ENCODE measurements at regions not wholly inside any gene's neighbourhood (a gene's known extent, or its start where the extent isn't known, plus 50 kb on each side); places are given as distances from the start of the nearest gene placed in this dataset.
A peak's percentile ranks its signal among the peaks of the same experiment; 100 is the strongest.
"Not testable (repeated sequence)": the region's sequence is repeated elsewhere in the genome, so short reads cannot be mapped to it uniquely, and the experiment has no call there.

- DNase-seq (ENCODE audit: low spot score), result no peak
Measured at GRCh38 chr6:113755449-113756289, 101.5 kb upstream of the MARCKS start.

DNA sequence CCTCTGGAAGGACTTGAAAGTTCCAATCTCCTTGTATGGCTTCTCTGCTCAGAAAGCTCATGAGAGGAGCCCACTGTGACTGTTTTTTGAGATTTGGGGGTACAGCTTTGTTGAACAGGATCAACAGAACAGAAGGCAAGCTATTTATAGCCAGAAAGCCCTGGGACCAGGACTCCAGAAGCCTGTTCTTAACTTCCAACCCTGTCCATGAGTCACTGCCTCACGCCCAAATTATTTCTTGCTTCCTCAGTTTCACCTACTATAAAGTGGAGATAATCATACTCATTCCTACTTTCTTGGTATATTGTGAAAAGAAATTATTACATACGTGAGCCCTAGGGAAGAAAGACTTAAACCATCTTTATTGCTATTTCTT lies 100.9 kb upstream of the MARCKS start:
- no peak for DNase-seq (ENCODE audit: low spot score)

DNA sequence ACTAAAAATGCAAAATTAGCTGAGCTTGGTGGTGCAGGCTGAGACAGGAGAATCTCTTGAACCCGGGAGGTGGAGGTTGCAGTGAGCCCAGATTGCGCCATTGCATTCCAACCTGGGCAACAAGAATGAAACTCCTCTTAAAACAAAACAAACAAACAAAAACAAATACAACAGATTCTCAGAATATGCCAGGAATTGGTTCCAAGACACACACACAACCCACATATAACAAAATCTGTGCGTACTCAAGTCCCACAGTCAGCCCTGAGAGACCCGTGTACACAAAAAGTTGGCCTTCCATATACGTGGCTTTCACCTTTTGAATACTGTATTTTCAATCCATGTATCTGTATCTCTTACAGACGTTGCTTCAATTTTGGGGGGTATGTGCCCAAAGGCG lies 98.9 kb upstream of the MARCKS start:
- no peak for DNase-seq (ENCODE audit: low spot score)

- no peak for DNase-seq (ENCODE audit: low spot score)
Measured at GRCh38 chr6:113758826-113759574, 98.1 kb upstream of the MARCKS start.

DNA sequence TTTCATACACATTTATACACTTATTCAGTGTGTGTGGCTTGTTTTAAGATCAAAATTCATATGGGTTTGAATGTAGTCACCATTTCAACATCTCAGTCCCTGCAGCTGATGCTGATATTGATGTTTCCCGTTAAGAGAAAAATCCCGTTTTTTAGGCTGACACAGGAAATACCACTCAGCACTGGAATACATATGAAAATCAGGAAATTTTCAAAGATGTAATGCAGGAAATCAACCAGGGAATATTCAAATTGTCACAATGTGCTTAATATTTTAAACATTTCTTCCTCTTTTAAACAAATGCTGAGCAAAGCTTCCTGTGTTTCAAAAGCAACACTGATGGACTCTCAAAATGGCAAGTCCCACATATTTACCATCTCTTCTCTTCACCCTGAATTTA lies 94.5 kb upstream of the MARCKS start:
- no peak for DNase-seq (ENCODE audit: low spot score)

DNA sequence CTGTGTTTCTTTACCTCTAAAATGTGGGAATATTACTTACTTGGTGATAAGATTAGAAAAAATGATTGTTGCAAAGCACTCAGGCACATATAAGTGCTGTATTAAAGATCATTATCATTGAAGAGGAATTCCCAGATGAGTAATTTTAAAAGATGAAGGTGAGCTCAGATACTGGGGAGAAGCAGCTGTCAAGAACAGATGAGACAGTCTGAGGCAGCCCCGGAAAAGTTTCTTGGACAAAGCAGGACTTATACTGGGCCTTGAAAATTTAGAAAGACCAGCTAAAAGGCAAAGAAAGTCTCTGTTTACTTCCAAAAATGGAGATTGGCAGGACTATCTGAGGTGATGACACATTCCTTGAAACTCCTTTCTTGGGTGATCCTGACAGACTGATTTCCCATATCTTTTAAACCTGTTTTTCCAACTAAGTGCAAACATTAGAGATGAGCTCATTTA lies 93.8 kb upstream of the MARCKS start:
- DNase-seq (ENCODE audit: low spot score), result no peak

DNA sequence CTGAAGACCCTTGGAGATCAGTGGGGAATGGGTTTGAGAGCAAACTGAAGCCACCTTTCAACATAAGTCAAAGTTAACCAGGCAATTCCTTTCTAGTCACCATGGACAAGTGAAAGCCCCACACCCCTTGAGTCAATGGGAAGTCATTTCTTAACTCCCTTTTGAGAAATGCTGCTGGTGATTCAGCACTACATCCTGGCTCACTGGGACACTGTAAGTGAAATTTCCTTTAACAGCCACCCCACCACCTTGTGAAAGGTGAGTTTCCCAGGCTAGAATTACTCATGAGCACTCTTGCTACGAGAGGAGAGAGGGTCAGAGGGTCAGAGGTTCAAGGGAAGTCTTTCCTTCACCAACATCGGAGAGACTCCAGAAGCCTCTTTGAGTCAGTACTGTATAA lies 93.3 kb upstream of the MARCKS start:
- peak; percentile 19 for DNase-seq (ENCODE audit: low spot score)

DNA sequence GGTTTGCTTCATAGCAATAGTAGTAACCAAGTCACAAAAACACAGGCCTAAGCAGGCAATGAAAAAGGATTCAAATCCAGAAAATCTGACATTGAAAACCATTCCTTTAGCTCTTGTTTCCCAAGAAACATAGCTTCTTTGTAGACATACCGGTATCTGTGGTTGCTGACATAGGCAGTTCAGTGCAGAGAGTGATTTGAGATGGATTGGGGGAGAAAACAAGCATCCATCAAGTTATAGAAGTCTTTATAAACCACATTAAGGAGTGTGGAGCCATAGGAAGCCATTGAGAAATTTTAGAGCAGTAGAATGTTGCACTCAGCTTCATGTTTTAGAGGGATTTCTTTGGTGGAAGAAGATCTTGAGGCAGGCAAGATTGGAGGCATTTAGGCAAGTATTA lies 91.2 kb upstream of the MARCKS start:
- DNase-seq (ENCODE audit: low spot score), result no peak

DNA sequence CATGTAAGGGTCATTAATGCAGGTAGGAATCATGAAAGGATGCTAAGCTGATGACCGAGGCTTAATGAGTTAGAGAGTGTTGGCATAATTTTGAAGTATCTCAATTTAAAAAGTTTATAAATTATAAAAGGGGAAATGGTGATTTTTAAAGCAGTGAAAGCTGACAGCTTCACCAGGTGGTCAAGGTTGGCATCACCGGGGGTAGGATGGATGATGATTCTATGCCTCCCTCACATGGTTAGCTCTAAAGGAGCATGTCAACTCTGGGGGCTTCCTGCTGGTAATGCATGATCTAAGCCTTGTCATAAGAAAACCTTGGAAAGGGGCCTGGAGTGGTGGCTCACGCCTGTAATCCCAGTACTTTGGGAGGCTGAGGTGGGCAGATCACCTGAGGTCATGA lies 89.2 kb upstream of the MARCKS start:
- no peak for DNase-seq (ENCODE audit: low spot score)

DNA sequence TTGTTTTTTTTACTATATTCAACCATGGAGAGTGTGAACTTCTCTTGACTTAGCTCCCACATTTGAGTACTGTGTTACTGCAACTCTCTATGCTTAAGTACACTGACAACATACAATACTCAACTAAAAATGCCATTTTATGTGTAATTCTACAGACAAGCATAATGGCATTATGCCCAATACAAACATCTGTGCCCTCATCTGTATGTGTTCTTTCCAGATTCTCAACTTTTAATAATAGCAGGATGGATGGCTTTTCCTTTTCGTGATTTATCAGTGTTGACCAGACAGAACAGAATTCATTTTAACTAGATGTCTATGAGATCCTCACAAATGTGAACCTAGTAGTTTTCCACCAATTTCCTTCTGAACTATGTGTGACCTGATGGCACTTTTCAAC lies 84.2 kb upstream of the MARCKS start:
- no peak for DNase-seq (ENCODE audit: low spot score)

DNA sequence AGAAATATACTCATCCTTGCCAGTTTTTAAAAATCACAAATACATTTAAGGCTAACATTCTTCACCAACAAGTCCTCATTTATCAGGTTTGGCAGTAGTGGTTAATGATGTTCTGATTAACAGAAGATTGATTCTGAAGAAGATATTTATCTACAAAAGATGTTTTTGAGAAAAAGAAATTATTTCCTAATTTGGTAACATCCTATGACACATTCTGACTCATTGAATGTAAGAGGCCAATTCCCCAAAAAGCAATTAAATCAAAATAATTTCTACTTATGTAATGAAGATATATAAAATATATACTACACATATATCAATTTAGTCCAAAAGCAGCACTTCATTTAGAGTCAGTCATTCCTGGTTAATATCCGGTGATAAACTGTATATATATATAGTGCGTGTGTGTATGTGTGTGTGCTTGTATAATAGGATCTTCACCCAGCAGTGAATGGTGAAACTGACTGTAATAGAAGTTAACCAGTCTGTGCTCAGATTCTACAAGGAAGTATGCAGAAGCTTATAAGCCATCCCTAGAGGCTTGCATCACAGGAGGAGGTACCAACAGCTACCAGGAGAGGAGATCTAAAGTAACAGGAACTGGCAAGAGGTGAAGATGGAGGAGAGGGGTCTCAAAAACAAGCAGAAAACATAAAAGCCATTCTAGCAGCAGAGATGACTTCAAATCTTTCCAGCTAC lies 82.9 kb upstream of the MARCKS start:
- DNase-seq (ENCODE audit: low spot score), result no peak

- no peak for DNase-seq (ENCODE audit: low spot score)
Measured at GRCh38 chr6:113776998-113777397, 80.1 kb upstream of the MARCKS start.

GRCh38 chr6:113777601-113778000 lies 79.5 kb upstream of the MARCKS start:
- no peak for DNase-seq (ENCODE audit: low spot score)

DNA sequence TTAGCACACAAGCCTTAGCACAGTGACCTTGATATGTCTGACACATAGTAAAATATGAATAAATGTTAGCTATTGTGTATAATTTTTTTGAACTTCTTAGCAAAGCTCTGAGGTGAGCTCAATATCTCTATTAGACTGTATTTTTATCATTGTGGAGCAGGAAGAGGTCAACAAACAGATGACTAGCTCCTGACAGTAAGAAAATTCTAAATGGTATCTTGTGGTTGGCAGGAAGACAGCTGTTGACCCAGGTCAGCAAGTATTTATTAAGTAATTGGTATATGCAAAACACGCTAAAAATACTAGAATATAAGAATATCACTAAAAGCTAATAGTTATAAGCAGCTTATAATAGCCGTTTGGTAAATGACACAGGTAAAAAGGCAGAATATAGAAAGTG lies 77.5 kb upstream of the MARCKS start:
- no peak for DNase-seq (ENCODE audit: low spot score)

DNA sequence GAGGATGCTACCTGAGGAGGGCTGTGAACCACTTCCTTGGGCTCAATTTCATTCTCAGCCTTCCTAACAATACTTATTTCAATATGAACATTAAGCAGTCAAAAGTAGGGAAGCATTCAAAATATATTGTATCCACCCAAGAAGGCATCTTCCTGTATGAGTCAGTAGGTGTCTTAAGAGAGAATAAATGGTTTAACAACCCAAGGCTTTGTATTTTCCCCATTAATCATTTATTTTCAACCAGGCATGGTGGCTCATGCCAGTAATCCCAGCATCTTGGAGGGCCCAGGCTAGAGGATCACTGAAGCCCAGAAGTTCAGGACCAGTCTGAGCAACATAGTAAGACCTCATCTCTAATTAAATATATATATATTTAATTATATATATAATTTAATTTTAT lies 74.5 kb upstream of the MARCKS start:
- DNase-seq (ENCODE audit: low spot score), result no peak

DNA sequence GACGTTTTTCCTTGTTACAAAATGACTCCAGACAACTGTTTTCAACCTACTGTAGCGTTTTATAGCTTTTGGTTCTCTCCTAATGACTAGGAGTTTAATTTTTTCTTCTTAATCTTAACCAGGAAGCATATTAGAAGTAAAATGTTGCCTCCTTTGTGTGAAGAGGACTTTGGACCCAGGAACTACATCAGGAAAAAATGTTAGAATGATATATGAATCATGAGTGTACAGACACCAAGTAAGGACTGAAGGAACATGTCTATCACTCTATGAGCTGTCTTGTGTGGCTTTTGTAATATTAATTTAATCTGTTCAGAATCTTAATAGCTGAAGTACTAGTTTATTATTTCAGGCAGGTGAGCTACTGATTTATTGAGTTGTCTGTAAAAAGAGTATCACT lies 71.0 kb upstream of the MARCKS start:
- no peak for DNase-seq (ENCODE audit: low spot score)

DNA sequence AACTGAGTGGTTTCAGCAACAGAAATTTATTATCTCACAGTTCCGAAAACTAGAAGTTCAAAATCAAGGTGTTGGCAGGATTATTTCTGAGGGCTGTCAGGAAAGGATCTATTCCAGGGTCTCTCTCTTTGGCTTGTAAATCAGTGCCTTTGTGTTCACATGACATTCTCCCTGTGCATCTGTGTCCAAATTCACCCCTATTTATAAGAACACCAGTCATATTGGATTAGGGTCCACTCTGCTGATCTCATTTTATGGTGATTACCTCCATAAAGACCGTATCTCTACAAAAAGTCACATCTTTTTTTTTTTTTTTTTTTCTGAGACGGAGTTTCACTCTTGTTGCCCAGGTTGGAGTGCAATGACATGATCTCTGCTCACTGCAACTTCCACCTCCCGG lies 68.6 kb upstream of the MARCKS start:
- no peak for DNase-seq (ENCODE audit: low spot score)

DNA sequence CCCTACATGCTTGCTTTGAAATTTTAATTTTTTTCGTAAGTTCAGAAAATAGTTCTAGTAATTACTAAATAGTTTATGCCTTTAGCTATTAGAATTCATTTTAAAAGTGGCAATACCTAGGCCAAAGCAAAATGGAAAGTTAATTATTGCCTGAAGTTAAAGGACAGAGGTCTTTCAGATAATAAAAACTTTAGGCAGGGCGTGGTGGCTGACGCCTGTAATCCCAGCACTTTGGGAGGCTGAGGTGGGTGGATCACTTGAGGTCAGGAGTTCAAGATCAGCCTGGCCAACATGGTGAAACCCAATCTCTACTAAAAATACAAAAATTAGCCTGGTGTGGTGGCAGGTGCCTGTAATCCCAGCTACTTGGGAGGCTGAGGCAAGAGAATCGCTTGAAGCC lies 65.9 kb upstream of the MARCKS start:
- DNase-seq (ENCODE audit: low spot score), result not testable (repeated sequence)

GRCh38 chr6:113795371-113795770 lies 61.8 kb upstream of the MARCKS start:
- DNase-seq (ENCODE audit: low spot score), result not testable (repeated sequence)

- DNase-seq (ENCODE audit: low spot score), result no peak
Measured at GRCh38 chr6:113796038-113796437, 61.1 kb upstream of the MARCKS start.

DNA sequence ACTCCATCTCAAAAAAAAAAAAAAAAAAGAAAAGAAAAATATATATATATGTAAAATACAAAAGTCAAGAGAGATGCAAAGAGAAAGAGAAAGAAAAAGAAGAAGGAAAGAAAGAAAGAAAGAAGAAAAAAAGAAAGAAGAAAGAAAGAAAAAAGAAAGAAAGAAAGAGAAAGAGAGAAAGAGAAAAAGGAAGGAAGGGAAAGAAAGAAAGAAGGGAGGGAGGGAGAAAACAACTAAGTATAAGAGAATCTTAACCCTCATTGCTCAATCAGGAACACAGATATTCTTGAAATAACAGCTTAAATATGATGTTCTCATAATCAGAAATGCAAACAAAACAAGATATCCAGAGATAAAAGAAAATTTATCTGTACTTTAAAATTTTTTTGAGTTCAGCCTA lies 54.4 kb upstream of the MARCKS start:
- no peak for DNase-seq (ENCODE audit: low spot score)

DNA sequence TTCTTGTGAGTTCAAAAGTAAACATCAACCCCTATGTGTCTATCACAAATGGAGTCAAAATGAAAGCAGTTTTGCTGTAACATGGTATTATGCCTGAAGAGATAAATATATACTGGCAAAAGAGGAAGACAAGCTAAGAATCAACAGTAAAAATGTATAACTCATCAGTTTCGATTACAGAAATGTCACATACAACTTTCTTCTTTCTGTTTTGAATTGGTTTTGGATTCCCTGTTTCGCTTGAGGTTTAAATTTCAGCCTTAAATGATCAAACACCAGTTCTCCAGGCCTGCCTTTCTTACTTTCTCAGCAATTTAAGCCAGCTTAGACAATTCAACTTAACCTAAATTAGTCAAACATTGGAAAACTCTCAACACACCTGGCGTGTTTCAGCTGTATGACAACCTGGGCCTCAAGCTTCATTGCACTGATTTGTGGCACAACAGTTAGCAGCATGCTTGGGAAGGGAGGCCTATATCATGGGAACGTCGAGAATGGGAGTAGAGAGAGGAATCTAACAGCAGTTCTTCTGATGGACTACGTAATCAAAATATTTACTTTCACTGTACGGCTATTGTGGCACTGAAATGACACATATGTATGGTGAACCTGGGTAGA lies 51.9 kb upstream of the MARCKS start:
- peak; percentile 28 for DNase-seq (ENCODE audit: low spot score)

Data from activated CD4-positive, alpha-beta T cell treated with anti-CD3 and anti-CD28 coated beads, Interleukin-2, Interleukin-4, amounts not matched to agents 100 ng/mL and 50 ng/mL, durations not matched to agents 16 hours and 8 hours (primary cell).